Adrenal gland (tissue), 5 donors: ENCODE measurements at regions not wholly inside any gene's neighbourhood (a gene's known extent, or its start where the extent isn't known, plus 50 kb on each side); places are given as distances from the start of the nearest gene placed in this dataset.

ENCODE experiments used
- CTCF ChIP-seq, 6 experiments: fragments of 450-650 bp in 4 of 6; fragments of 200-600 bp in 2 of 6; sonication (generic) in 1 of 6; IDR thresholded peaks; 1 replicate in 5 of 6; 2 replicates in 1 of 6; pipeline versions ENCODE4 v1.5.1 to v1.8.0; 2016 to 2021; ENCODE audit warnings: antibody characterized with exemption in 6 of 6, mild to moderate bottlenecking in 2 of 6, moderate library complexity in 1 of 6
- POLR2A ChIP-seq, 2 donors: fragments of 450-650 bp; IDR thresholded peaks; one replicate each; pipeline ENCODE4 v1.6.1; 2017; ENCODE audit warnings: antibody characterized with exemption in 2 of 2, mild to moderate bottlenecking in 2 of 2, moderate library complexity in 1 of 2
- donor health status: DM: no; HTN: no; CAD: no.

GRCh38 chr10:117801691-117802090 is 245.1 kb downstream of the RAB11FIP2 start:
- TF ChIP-seq CTCF (IDR thresholded peaks at IDR 0.05), result no peak
- no peak for TF ChIP-seq POLR2A (IDR thresholded peaks at IDR 0.05)
